ENCODE measurements at regions not wholly inside any gene's neighbourhood (a gene's known extent, or its start where the extent isn't known, plus 50 kb on each side); places are given as distances from the start of the nearest gene placed in this dataset.

GRCh38 chr7:83782628-83783027 is 133.7 kb upstream of the SEMA3E start:
- intact Hi-C loops (cut with DNase I; ENCODE audit: low total_unique reads), result no loop called here
- 71 to 74% methylated on average over 2 of the region's 2 CpGs for WGBS, 2 donors
- no peak for DNase-seq (ENCODE audit: low spot score in 2 of 2)
- TF ChIP-seq CTCF (IDR thresholded peaks at IDR 0.05), result no peak
- no peak for TF ChIP-seq POLR2A (IDR thresholded peaks at IDR 0.05)
- no peak overlapping the region for H3K4me3 ChIP-seq (ENCODE audit: low read depth, poor library complexity, severe bottlenecking)

DNA sequence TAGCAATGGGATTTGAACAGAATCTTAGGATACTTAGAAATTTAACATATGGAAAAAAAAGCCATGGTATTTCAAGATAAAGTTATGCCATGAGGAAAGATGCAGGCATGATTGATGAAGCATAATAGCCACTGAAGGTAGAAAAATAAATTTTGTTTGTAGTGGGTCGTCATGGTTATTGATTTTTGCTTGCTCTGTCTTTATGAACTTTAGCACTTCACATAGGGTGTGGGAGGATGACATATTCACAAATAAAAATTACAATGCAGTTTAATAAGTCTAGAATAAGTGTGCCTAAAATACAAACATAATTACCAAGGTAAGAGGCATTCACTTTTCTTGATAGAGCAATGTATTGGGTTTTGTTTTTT is 129.1 kb upstream of the SEMA3E start:
- H3K4me3 ChIP-seq (ENCODE audit: low read depth, poor library complexity, severe bottlenecking), result no peak overlapping the region
- no peak for TF ChIP-seq POLR2A (IDR thresholded peaks at IDR 0.05)
- no peak for TF ChIP-seq CTCF (IDR thresholded peaks at IDR 0.05)
- intact Hi-C loops (cut with DNase I; ENCODE audit: low total_unique reads), result no loop called here
- no peak for DNase-seq (ENCODE audit: low spot score in 2 of 2)
- WGBS, 2 donors, result 76 to 82% methylated on average over 1 of the region's 1 CpG

- DNase-seq (ENCODE audit: low spot score in 2 of 2), result no peak
- intact Hi-C loops (cut with DNase I; ENCODE audit: low total_unique reads), result no loop called here
- no peak overlapping the region for H3K4me3 ChIP-seq (ENCODE audit: low read depth, poor library complexity, severe bottlenecking)
- TF ChIP-seq POLR2A (IDR thresholded peaks at IDR 0.05) (no peak), CTCF (IDR thresholded peaks at IDR 0.05) (no peak)
- WGBS, 2 donors, result 86 to 92% methylated on average over 5 of the region's 5 CpGs
Measured at GRCh38 chr7:83777406-83778072, 128.6 kb upstream of the SEMA3E start.

DNA sequence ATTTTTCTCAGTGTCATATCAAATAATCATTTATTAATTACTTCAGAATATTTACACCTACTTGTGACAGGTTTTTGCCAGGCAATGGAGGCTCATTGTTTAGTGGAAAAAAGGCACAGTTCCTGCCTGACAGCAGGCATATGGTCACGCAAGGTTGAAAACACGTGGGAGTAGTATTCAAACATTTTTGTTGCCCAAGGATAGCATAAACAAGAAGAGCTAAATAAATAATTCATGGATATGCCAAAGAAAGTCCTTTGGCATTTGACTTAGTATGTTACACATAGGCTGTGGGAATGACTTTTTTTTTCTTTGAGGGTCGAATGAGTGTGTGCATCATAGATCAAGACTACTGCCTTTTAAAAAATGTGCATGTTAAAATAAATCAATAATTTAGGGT is 120.5 kb upstream of the SEMA3E start:
- DNase-seq (ENCODE audit: low spot score in 2 of 2), result no peak
- H3K4me3 ChIP-seq (ENCODE audit: low read depth, poor library complexity, severe bottlenecking), result no peak overlapping the region
- WGBS, 2 donors, result 73 to 87% methylated on average over 3 of the region's 3 CpGs
- intact Hi-C loops (cut with DNase I; ENCODE audit: low total_unique reads), result no loop called here
- TF ChIP-seq CTCF (IDR thresholded peaks at IDR 0.05), result no peak
- no peak for TF ChIP-seq POLR2A (IDR thresholded peaks at IDR 0.05)

DNA sequence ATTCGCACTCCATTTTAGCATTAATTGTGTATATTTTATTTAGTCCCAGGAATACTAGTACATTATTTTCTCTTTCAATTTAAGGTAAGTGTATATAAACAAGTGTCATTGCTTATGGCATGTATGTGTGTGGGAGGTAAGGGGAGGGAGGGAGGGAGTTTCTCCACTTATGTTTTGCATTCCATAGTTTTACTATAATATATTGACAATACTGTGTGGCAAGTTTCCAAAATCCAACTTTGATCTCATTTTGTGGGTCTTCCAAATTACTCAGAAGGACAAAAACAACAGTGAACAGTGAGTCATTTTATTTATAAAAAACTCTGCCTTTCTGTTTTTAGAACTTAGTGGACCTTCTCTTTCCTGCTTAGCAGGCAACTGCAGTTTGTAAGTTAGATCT is 102.3 kb upstream of the SEMA3E start:
- intact Hi-C loops (cut with DNase I; ENCODE audit: low total_unique reads), result no loop called here
- no peak overlapping the region for H3K4me3 ChIP-seq (ENCODE audit: low read depth, poor library complexity, severe bottlenecking)
- TF ChIP-seq POLR2A (IDR thresholded peaks at IDR 0.05), result no peak
- no peak for TF ChIP-seq CTCF (IDR thresholded peaks at IDR 0.05)
- WGBS, 2 donors, result 88 to 98% methylated on average over 1 of the region's 1 CpG
- no peak for DNase-seq (ENCODE audit: low spot score in 2 of 2)

GRCh38 chr7:83749495-83749894 is 100.6 kb upstream of the SEMA3E start:
- no peak overlapping the region for H3K4me3 ChIP-seq (ENCODE audit: low read depth, poor library complexity, severe bottlenecking)
- no peak for TF ChIP-seq CTCF (IDR thresholded peaks at IDR 0.05)
- TF ChIP-seq POLR2A (IDR thresholded peaks at IDR 0.05), result no peak
- intact Hi-C loops (cut with DNase I; ENCODE audit: low total_unique reads), result no loop called here
- 93 to 97% methylated on average over 31 of the region's 31 CpGs for WGBS, 2 donors
- peak in 1 of 2 donors; percentile 78 for DNase-seq (ENCODE audit: low spot score in 2 of 2)

Measured in lower leg skin (tissue), 4 donors.